Tibial nerve (tissue), 4 donors: ENCODE measurements at regions not wholly inside any gene's neighbourhood (a gene's known extent, or its start where the extent isn't known, plus 50 kb on each side); places are given as distances from the start of the nearest gene placed in this dataset.

Experiments used
- DNase-seq, 2 donors: peaks; one replicate each; pipeline ENCODE4 v3.0.0-alpha.2; 2019; ENCODE audit warnings: low spot score in 2 of 2
- H3K27ac ChIP-seq, 4 donors: fragments of 200-600 bp; sonication (generic) in 3 of 4; one replicate each; pipeline ENCODE4 v1.5.1; 2017 to 2019; ENCODE audit warnings: mild to moderate bottlenecking in 1 of 4
- H3K27me3 ChIP-seq, 2 donors: fragments of 200-600 bp; sonication (generic) in 1 of 2; one replicate each; pipeline versions ENCODE4 v1.5.1 to v1.6.0; 2017 to 2019
- H3K36me3 ChIP-seq, 3 donors: fragments of 200-600 bp; sonication (generic); one replicate each; pipeline ENCODE4 v1.5.1; 2018 to 2019
- H3K4me1 ChIP-seq, 4 donors: fragments of 200-600 bp; sonication (generic) in 3 of 4; one replicate each; pipeline ENCODE4 v1.5.1; 2017 to 2019
- H3K4me3 ChIP-seq, 4 donors: fragments of 200-600 bp; sonication (generic) in 3 of 4; one replicate each; pipeline ENCODE4 v1.5.1; 2017 to 2019; ENCODE audit warnings: mild to moderate bottlenecking in 1 of 4, moderate library complexity in 1 of 4
- H3K9me3 ChIP-seq, 4 donors: fragments of 200-600 bp; sonication (generic) in 3 of 4; one replicate each; pipeline ENCODE4 v1.5.1; 2017 to 2019
- EP300 ChIP-seq, 2 donors: sonication (generic); formaldehyde crosslinking; IDR thresholded peaks; one replicate each; pipeline ENCODE4 v1.6.1; 2017; ENCODE audit warnings: antibody characterized with exemption in 2 of 2, mild to moderate bottlenecking in 1 of 2
- POLR2A ChIP-seq, 2 donors: fragments of 450-650 bp; IDR thresholded peaks; one replicate each; pipeline ENCODE4 v1.6.1; 2017; ENCODE audit warnings: antibody characterized with exemption in 2 of 2, mild to moderate bottlenecking in 2 of 2, moderate library complexity in 2 of 2
- WGBS, 2 donors: methylation state at CpG; one replicate each; pipeline ENCODE4 v1.1.5; 2018; 5-methylcytosine and 5-hydroxymethylcytosine counted together
- TF ChIP-seq, protein P1 (sequence below), 5 experiments: fragments of 200-600 bp in 3 of 5; fragments of 450-650 bp in 2 of 5; sonication (generic) in 3 of 5; IDR thresholded peaks; one replicate each; pipeline ENCODE4 v1.5.1; 2016 to 2019; ENCODE audit warnings: antibody characterized with exemption in 5 of 5, mild to moderate bottlenecking in 3 of 5, moderate library complexity in 2 of 5

DNA sequence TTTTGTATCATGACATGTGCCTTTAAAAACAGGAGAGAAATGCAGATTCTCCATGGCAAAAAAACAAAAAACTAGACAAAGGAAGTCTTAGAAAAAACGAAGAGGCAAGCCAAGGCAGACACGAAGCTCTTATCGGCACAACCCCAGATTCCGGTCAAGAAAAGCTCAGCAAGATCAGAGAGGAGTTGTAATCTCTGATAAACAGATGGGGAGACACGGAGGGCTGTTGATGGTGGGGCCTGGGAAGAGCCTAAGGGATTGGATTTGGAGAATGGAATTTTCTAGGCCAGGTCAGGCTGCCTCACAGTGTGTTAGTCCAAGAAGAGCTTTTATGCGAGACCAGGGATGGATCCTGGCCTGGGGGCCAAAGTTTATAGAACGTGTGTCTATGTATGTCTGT lies 96.2 kb upstream of the AKT3 start:
- 56 to 58% methylated on average over 7 of the region's 7 CpGs for whole genome bisulfite sequencing, 2 donors
- Histone ChIP-seq H3K27me3 (no peaks in the 10 kb centered on the region), H3K27ac (no peak overlapping the region), H3K4me1 (peaks cover 0 to 3% (median 0%) of the 10 kb centered on the region in 4 donors), H3K36me3 (no peaks in the 10 kb centered on the region), H3K4me3 (no peak overlapping the region), H3K9me3 (no peaks in the 10 kb centered on the region)
- no peak for TF ChIP-seq POLR2A (IDR thresholded peaks at IDR 0.05)
- no peak for TF ChIP-seq EP300 (IDR thresholded peaks at IDR 0.05)
- TF ChIP-seq, protein P1, sequence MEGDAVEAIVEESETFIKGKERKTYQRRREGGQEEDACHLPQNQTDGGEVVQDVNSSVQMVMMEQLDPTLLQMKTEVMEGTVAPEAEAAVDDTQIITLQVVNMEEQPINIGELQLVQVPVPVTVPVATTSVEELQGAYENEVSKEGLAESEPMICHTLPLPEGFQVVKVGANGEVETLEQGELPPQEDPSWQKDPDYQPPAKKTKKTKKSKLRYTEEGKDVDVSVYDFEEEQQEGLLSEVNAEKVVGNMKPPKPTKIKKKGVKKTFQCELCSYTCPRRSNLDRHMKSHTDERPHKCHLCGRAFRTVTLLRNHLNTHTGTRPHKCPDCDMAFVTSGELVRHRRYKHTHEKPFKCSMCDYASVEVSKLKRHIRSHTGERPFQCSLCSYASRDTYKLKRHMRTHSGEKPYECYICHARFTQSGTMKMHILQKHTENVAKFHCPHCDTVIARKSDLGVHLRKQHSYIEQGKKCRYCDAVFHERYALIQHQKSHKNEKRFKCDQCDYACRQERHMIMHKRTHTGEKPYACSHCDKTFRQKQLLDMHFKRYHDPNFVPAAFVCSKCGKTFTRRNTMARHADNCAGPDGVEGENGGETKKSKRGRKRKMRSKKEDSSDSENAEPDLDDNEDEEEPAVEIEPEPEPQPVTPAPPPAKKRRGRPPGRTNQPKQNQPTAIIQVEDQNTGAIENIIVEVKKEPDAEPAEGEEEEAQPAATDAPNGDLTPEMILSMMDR (IDR thresholded peaks at IDR 0.05) = no peak
- no peak for DNase-seq

DNA sequence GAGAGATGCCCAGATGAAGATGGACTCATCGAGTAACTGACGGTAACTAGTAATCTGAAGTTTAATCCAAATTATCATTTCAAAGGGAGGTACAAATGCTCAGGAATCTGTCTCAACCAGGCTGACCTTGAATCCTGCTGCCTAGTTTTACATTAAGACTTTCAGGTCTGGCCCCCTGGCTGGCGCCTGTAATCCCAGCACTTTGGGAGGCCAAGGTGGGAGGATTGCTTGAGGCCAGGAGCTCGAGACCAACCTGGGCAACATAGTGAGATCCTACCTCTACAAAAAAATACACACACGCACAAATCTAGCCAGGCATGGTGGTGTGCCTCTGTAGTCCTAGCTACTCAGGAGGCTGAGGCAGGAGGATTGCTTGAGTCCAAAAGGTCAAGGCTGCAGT lies 95.7 kb upstream of the AKT3 start:
- 96 to 97% methylated on average over 5 of the region's 5 CpGs for WGBS, 2 donors
- Histone ChIP-seq H3K9me3 (no peaks in the 10 kb centered on the region), H3K4me1 (peaks cover 0 to 3% (median 0%) of the 10 kb centered on the region in 4 donors), H3K4me3 (no peak overlapping the region), H3K27ac (no peak overlapping the region), H3K36me3 (no peaks in the 10 kb centered on the region), H3K27me3 (peaks cover 0 to 4% of the 10 kb centered on the region in 2 donors)
- DNase-seq = no peak
- TF ChIP-seq EP300 (IDR thresholded peaks at IDR 0.05) (no peak), POLR2A (IDR thresholded peaks at IDR 0.05) (no peak)
- TF ChIP-seq, protein P1 (IDR thresholded peaks at IDR 0.05) = no peak

DNA sequence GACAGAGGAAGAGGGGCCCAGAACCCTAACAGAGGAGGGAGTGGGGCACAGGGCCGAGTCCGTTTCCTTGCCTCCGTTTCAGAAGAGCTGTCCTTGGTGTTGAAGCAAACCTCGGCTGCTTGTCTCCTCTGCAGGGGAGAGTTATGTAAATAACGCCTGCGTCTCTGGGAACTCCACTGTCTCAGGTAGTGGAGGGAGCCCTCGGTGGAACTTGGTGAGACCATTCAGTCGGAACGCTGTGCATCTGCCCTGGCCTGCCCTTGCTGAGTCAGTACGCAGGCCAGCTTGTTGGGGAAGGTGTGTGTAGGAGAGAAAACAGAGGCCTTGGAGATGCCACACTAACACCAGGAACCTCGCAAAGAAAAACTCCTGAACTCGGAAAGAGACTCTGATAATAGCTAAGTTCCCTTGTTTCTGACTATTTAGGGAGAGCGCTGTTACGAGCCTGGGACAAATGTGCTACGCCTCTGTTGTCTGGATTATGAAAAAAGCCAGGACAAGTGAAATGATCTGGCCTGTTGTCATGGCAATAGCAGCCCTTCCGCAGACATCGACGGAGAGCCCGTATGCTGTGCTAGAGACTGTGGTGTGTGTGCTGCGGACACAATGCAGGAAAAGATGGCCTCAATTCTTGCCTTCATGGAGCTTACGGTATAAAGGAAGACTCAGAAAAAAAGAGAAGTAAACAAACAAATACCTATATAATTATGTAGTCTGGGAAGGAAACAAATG lies 94.6 kb upstream of the AKT3 start:
- Histone ChIP-seq H3K4me3 (no peak overlapping the region), H3K4me1 (peaks cover 0 to 3% (median 0%) of the 10 kb centered on the region in 4 donors), H3K9me3 (no peaks in the 10 kb centered on the region), H3K36me3 (no peaks in the 10 kb centered on the region), H3K27me3 (peaks cover 0 to 7% of the 10 kb centered on the region in 2 donors), H3K27ac (no peak overlapping the region)
- WGBS, 2 donors = 60 to 73% methylated on average over 21 of the region's 21 CpGs
- DNase-seq = no peak
- no peak for TF ChIP-seq EP300 (IDR thresholded peaks at IDR 0.05)
- TF ChIP-seq, protein P1 (IDR thresholded peaks at IDR 0.05) = no peak
- no peak for TF ChIP-seq POLR2A (IDR thresholded peaks at IDR 0.05)

DNA sequence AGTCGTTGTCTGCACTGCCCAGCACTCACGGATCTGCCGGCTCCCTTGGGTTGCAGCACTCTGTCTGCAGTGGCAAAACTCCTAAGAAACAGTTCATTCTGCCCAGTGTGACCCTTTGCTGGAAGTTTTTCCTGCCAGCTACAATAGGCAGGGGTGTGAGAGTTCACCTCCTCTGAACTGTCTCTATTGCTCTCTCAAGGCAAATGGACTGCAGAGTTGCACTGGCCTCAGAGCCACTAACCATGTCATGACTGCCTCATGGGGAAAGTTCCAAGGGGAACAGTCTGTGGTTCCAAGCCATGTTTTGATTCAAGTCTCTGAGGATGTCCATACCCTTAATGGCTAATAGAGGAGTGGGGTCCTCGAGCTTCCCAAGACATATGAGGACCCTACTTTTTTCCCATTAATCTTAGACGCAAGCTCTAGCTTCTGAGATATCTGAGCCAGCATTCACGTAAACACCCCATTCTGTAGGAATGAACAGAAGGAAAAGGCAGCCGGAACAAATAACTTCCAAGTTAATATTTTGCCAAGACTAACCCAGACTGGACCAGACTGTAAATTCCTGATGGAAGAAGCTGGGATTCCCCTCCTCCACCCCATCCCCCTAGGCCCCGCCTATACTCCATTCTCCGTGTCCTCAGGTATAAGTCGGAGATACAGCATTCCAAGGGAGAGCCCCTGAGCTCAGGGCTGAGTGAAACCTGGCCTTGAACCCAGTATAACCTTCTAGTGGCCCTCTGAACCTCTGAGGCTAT lies 93.8 kb upstream of the AKT3 start:
- Histone ChIP-seq H3K9me3 (no peaks in the 10 kb centered on the region), H3K36me3 (no peaks in the 10 kb centered on the region), H3K27ac (no peak overlapping the region), H3K4me1 (peaks cover 0 to 3% (median 0%) of the 10 kb centered on the region in 4 donors), H3K4me3 (no peak overlapping the region), H3K27me3 (peaks cover 0 to 7% of the 10 kb centered on the region in 2 donors)
- DNase-seq = no peak
- TF ChIP-seq POLR2A (IDR thresholded peaks at IDR 0.05) = no peak
- TF ChIP-seq EP300 (IDR thresholded peaks at IDR 0.05) = no peak
- TF ChIP-seq, protein P1 (IDR thresholded peaks at IDR 0.05) = no peak
- WGBS, 2 donors = 83 to 84% methylated on average over 10 of the region's 10 CpGs
